ENCODE measurements at regions not wholly inside any gene's neighbourhood (a gene's known extent, or its start where the extent isn't known, plus 50 kb on each side); places are given as distances from the start of the nearest gene placed in this dataset.
"Not testable (repeated sequence)": the region's sequence is repeated elsewhere in the genome, so short reads cannot be mapped to it uniquely, and the experiment has no call there.

DNA sequence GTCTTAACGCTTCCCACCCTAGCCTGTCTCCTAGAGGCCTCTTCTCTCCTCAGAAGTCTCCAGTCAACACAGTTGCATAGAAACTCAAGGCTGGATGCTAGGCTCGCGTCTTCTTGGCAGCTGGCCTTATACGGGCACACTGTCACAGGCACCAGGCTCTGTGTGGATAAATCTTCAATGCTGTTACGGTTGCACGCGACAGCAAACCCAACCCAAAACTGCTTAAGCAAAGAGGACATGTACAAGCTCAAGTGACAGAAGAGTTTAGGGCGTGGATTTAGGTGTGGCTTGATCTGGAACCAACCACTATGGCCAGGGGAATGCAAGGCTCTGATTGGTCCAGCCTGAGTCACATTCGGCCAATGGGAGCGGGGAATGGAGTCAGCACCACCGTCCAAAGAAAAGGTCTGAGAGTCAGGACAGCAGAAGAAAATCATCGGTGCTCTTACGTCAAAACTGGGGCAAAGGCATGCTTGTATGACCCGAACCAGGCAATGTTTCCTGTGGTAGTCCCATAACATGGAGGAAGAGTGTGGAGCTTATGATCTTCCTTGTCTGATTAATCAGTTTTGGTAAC is 65.1 kb upstream of the ZNG1B start:
- TF ChIP-seq ZNF704 (CRISPR knock-in tag; IDR thresholded peaks at IDR 0.05; ENCODE audit: borderline replicate concordance); MAF1 (CRISPR knock-in tag; IDR thresholded peaks at IDR 0.05; ENCODE audit: borderline replicate concordance); ZFP36L2 (CRISPR knock-in tag; IDR thresholded peaks at IDR 0.05); YY1 (IDR thresholded peaks at IDR 0.05; ENCODE audit: insufficient read depth, insufficient replicate concordance, low read depth, low read length); POLR2AphosphoS2 (IDR thresholded peaks at IDR 0.05; ENCODE audit: low read depth, low read length): not testable (repeated sequence)
- TF ChIP-seq, protein P1, sequence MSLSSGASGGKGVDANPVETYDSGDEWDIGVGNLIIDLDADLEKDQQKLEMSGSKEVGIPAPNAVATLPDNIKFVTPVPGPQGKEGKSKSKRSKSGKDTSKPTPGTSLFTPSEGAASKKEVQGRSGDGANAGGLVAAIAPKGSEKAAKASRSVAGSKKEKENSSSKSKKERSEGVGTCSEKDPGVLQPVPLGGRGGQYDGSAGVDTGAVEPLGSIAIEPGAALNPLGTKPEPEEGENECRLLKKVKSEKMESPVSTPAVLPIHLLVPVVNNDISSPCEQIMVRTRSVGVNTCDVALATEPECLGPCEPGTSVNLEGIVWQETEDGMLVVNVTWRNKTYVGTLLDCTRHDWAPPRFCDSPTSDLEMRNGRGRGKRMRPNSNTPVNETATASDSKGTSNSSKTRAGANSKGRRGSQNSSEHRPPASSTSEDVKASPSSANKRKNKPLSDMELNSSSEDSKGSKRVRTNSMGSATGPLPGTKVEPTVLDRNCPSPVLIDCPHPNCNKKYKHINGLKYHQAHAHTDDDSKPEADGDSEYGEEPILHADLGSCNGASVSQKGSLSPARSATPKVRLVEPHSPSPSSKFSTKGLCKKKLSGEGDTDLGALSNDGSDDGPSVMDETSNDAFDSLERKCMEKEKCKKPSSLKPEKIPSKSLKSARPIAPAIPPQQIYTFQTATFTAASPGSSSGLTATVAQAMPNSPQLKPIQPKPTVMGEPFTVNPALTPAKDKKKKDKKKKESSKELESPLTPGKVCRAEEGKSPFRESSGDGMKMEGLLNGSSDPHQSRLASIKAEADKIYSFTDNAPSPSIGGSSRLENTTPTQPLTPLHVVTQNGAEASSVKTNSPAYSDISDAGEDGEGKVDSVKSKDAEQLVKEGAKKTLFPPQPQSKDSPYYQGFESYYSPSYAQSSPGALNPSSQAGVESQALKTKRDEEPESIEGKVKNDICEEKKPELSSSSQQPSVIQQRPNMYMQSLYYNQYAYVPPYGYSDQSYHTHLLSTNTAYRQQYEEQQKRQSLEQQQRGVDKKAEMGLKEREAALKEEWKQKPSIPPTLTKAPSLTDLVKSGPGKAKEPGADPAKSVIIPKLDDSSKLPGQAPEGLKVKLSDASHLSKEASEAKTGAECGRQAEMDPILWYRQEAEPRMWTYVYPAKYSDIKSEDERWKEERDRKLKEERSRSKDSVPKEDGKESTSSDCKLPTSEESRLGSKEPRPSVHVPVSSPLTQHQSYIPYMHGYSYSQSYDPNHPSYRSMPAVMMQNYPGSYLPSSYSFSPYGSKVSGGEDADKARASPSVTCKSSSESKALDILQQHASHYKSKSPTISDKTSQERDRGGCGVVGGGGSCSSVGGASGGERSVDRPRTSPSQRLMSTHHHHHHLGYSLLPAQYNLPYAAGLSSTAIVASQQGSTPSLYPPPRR (CRISPR knock-in tag; IDR thresholded peaks at IDR 0.05; ENCODE audit: borderline replicate concordance): not testable (repeated sequence)
- TF ChIP-seq, protein P2, sequence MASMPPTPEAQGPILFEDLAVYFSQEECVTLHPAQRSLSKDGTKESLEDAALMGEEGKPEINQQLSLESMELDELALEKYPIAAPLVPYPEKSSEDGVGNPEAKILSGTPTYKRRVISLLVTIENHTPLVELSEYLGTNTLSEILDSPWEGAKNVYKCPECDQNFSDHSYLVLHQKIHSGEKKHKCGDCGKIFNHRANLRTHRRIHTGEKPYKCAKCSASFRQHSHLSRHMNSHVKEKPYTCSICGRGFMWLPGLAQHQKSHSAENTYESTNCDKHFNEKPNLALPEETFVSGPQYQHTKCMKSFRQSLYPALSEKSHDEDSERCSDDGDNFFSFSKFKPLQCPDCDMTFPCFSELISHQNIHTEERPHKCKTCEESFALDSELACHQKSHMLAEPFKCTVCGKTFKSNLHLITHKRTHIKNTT (CRISPR knock-in tag; IDR thresholded peaks at IDR 0.05): not testable (repeated sequence)
